Skeletal muscle cell (primary cell): ENCODE measurements at regions not wholly inside any gene's neighbourhood (a gene's known extent, or its start where the extent isn't known, plus 50 kb on each side); places are given as distances from the start of the nearest gene placed in this dataset.

ENCODE experiments used
- DNase-seq: peaks from one replicate; pipeline ENCODE4 v3.0.0-alpha.2; 2010; ENCODE audit warnings: low read depth
- H3K4me3 ChIP-seq: 2 replicates; pipeline ENCODE4 v1.5.1; 2011; ENCODE audit warnings: low read depth, mild to moderate bottlenecking, control low read depth, low read length, moderate library complexity

GRCh38 chr7:136066304-136067143 is 89.4 kb upstream of the MTPN start:
- DNase-seq = no peak
- no peak overlapping the region for H3K4me3 ChIP-seq

GRCh38 chr7:136064627-136065237 is 87.6 kb upstream of the MTPN start:
- no peak for DNase-seq

GRCh38 chr7:136064081-136064480 is 86.9 kb upstream of the MTPN start:
- no peak overlapping the region for H3K4me3 ChIP-seq
- no peak for DNase-seq

More at GRCh38 chr7:136064627-136065237, 87.6 kb upstream of the MTPN start:
- no peak overlapping the region for H3K4me3 ChIP-seq

- no peak for DNase-seq
- H3K4me3 ChIP-seq = no peak overlapping the region
Measured at GRCh38 chr7:136063326-136063666, 86.1 kb upstream of the MTPN start.

GRCh38 chr7:136062625-136063325 is 85.6 kb upstream of the MTPN start:
- no peak overlapping the region for H3K4me3 ChIP-seq
- no peak for DNase-seq

GRCh38 chr7:136061433-136061832 is 84.3 kb upstream of the MTPN start:
- DNase-seq = no peak
- H3K4me3 ChIP-seq = no peak overlapping the region

- H3K4me3 ChIP-seq = no peak overlapping the region
- DNase-seq = no peak
Measured at GRCh38 chr7:136058546-136058945, 81.4 kb upstream of the MTPN start.

GRCh38 chr7:136057509-136057908 is 80.3 kb upstream of the MTPN start:
- H3K4me3 ChIP-seq = no peak overlapping the region
- DNase-seq = no peak

- no peak for DNase-seq
- no peak overlapping the region for H3K4me3 ChIP-seq
Measured at GRCh38 chr7:136056651-136057231, 79.6 kb upstream of the MTPN start.

GRCh38 chr7:136055266-136055665 is 78.1 kb upstream of the MTPN start:
- H3K4me3 ChIP-seq = no peak overlapping the region
- no peak for DNase-seq

- no peak overlapping the region for H3K4me3 ChIP-seq
- DNase-seq = no peak
Measured at GRCh38 chr7:136053689-136054485, 76.7 kb upstream of the MTPN start.

GRCh38 chr7:136051203-136051928 is 74.2 kb upstream of the MTPN start:
- no peak overlapping the region for H3K4me3 ChIP-seq
- no peak for DNase-seq

- DNase-seq = no peak
- no peak overlapping the region for H3K4me3 ChIP-seq
Measured at GRCh38 chr7:136050462-136050847, 73.3 kb upstream of the MTPN start.

- DNase-seq = no peak
- no peak overlapping the region for H3K4me3 ChIP-seq
Measured at GRCh38 chr7:136049818-136050461, 72.8 kb upstream of the MTPN start.

GRCh38 chr7:136049117-136049516 is 72.0 kb upstream of the MTPN start:
- no peak for DNase-seq
- no peak overlapping the region for H3K4me3 ChIP-seq

- no peak overlapping the region for H3K4me3 ChIP-seq
Measured at GRCh38 chr7:136046548-136046947, 69.4 kb upstream of the MTPN start.

GRCh38 chr7:136045992-136046391 is 68.8 kb upstream of the MTPN start:
- H3K4me3 ChIP-seq = no peak overlapping the region
- peak; percentile 10 for DNase-seq

More at GRCh38 chr7:136046548-136046947, 69.4 kb upstream of the MTPN start:
- no peak for DNase-seq

GRCh38 chr7:136045181-136045580 is 68.0 kb upstream of the MTPN start:
- H3K4me3 ChIP-seq = no peak overlapping the region
- DNase-seq = no peak
